H9 (cell line): ENCODE measurements at regions not wholly inside any gene's neighbourhood (a gene's known extent, or its start where the extent isn't known, plus 50 kb on each side); places are given as distances from the start of the nearest gene placed in this dataset.

Source experiments
- DNase-seq: peaks from one replicate; pipeline ENCODE4 v3.0.0-alpha.2; 2017
- H2AFZ ChIP-seq: one replicate; pipeline ENCODE4 v1.6.1; 2013; ENCODE audit warnings: mild to moderate bottlenecking, low read length, control low read depth, moderate library complexity
- H2AK5ac ChIP-seq: 2 replicates; pipeline ENCODE4 v1.6.1; 2013; ENCODE audit warnings: low read length, control low read depth, mixed read lengths; ENCODE audit not compliant: insufficient read length
- H2BK120ac ChIP-seq: one replicate; pipeline ENCODE4 v1.6.1; 2013; ENCODE audit warnings: low read depth, mild to moderate bottlenecking, low read length, control low read depth, inconsistent platforms; ENCODE audit not compliant: poor library complexity, severe bottlenecking
- H2BK12ac ChIP-seq: 2 replicates; pipeline ENCODE4 v1.6.1; 2013; ENCODE audit warnings: low read length, control low read depth, mixed read lengths, low read depth; ENCODE audit not compliant: insufficient read length
- H2BK15ac ChIP-seq: 2 replicates; pipeline ENCODE4 v1.6.1; 2013; ENCODE audit warnings: low read depth, low read length, control low read depth
- H2BK20ac ChIP-seq: one replicate; pipeline ENCODE4 v1.6.1; 2013; ENCODE audit warnings: low read depth, mild to moderate bottlenecking, low read length, control low read depth, inconsistent platforms; ENCODE audit not compliant: poor library complexity, severe bottlenecking
- H2BK5ac ChIP-seq: 2 replicates; pipeline ENCODE4 v1.6.1; 2013; ENCODE audit warnings: low read length, control low read depth, mixed read lengths; ENCODE audit not compliant: insufficient read length
- H3K14ac ChIP-seq: 2 replicates; pipeline ENCODE4 v1.6.1; 2013; ENCODE audit warnings: low read length, control low read depth; ENCODE audit not compliant: insufficient read depth
- H3K18ac ChIP-seq: 2 replicates; pipeline ENCODE4 v1.6.1; 2013; ENCODE audit warnings: low read depth, mild to moderate bottlenecking, mixed read lengths, low read length, control low read depth; ENCODE audit not compliant: insufficient read length
- H3K23ac ChIP-seq: 2 replicates; pipeline ENCODE4 v1.6.1; 2013; ENCODE audit warnings: low read length, control low read depth, mixed read lengths, low read depth; ENCODE audit not compliant: insufficient read length
- H3K23me2 ChIP-seq: 2 replicates; pipeline ENCODE4 v1.6.1; 2013; ENCODE audit warnings: low read depth, mild to moderate bottlenecking, mixed read lengths, low read length, control low read depth; ENCODE audit not compliant: insufficient read length, poor library complexity, severe bottlenecking
- H3K27ac ChIP-seq: 2 replicates; pipeline ENCODE4 v1.5.1; 2013; ENCODE audit warnings: low read length, control low read depth, mixed read lengths, low read depth; ENCODE audit not compliant: insufficient read length
- H3K27me3 ChIP-seq: 2 replicates; pipeline ENCODE4 v1.6.1; 2013; ENCODE audit warnings: low read length, control low read depth, inconsistent platforms; ENCODE audit not compliant: insufficient read depth
- H3K4ac ChIP-seq: 2 replicates; pipeline ENCODE4 v1.6.1; 2013; ENCODE audit warnings: low read depth, mild to moderate bottlenecking, control low read depth, inconsistent platforms, low read length, moderate library complexity
- H3K4me1 ChIP-seq: 2 replicates; pipeline ENCODE4 v1.6.1; 2013; ENCODE audit warnings: low read length, control low read depth, inconsistent platforms; ENCODE audit not compliant: insufficient read depth
- H3K4me2 ChIP-seq: 2 replicates; pipeline ENCODE4 v1.6.1; 2013; ENCODE audit warnings: low read length, control low read depth, mixed read lengths; ENCODE audit not compliant: insufficient read length, insufficient read depth
- H3K56ac ChIP-seq: 2 replicates; pipeline ENCODE4 v1.6.1; 2013; ENCODE audit warnings: low read depth, mild to moderate bottlenecking, mixed read lengths, low read length, control low read depth; ENCODE audit not compliant: insufficient read length
- H3K79me1 ChIP-seq: 2 replicates; pipeline ENCODE4 v1.6.1; 2013; ENCODE audit warnings: low read depth, mild to moderate bottlenecking, moderate library complexity, low read length, control low read depth, inconsistent platforms; ENCODE audit not compliant: insufficient read depth, poor library complexity, severe bottlenecking
- H3K79me2 ChIP-seq: 2 replicates; pipeline ENCODE4 v1.6.1; 2013; ENCODE audit warnings: low read length, control low read depth, inconsistent platforms; ENCODE audit not compliant: insufficient read depth
- H3K9ac ChIP-seq: 2 replicates; pipeline ENCODE4 v1.6.1; 2013; ENCODE audit warnings: low read length, control low read depth, mixed read lengths; ENCODE audit not compliant: insufficient read length; ENCODE audit errors: extremely low read depth
- H3K9me3 ChIP-seq: one replicate; pipeline ENCODE4 v1.6.1; 2013; ENCODE audit warnings: low read depth, low read length, inconsistent platforms; ENCODE audit not compliant: control insufficient read depth
- H3T11ph ChIP-seq: one replicate; pipeline ENCODE4 v1.6.1; 2013; ENCODE audit warnings: mild to moderate bottlenecking, low read length, control low read depth, inconsistent platforms
- H4K20me1 ChIP-seq: one replicate; pipeline ENCODE4 v1.6.1; 2013; ENCODE audit not compliant: control insufficient read depth, insufficient read length, insufficient read depth
- H4K5ac ChIP-seq: 2 replicates; pipeline ENCODE4 v1.6.1; 2013; ENCODE audit warnings: low read depth, mild to moderate bottlenecking, mixed read lengths, low read length, control low read depth; ENCODE audit not compliant: insufficient read length
- H4K8ac ChIP-seq: replicated peaks from 2 replicates; pipeline ENCODE4 v1.6.1; 2013; ENCODE audit warnings: low read length, control low read depth, mixed read lengths, low read depth; ENCODE audit not compliant: insufficient read length
- H4K91ac ChIP-seq: 2 replicates; pipeline ENCODE4 v1.6.1; 2013; ENCODE audit warnings: low read depth, mild to moderate bottlenecking, moderate library complexity, mixed read lengths, low read length, control low read depth; ENCODE audit not compliant: insufficient read length
- H3K27ac Mint-ChIP-seq, 3 experiments: 2 replicates in 2 of 3; 3 replicates in 1 of 3; pipeline ENCODE4 v1.8.0; 2020 to 2021; ENCODE audit warnings: mixed read lengths in 3 of 3, mild to moderate bottlenecking in 1 of 3, moderate library complexity in 1 of 3
- H3K27me3 Mint-ChIP-seq: 2 replicates; pipeline ENCODE4 v1.8.0; 2021; ENCODE audit warnings: low read depth, mild to moderate bottlenecking, moderate library complexity, mixed read lengths
- H3K36me3 Mint-ChIP-seq, 3 experiments: 2 replicates in 2 of 3; 3 replicates in 1 of 3; pipeline ENCODE4 v1.8.0; 2020 to 2021; ENCODE audit warnings: low read depth in 3 of 3, mixed read lengths in 3 of 3; ENCODE audit not compliant: insufficient read depth in 1 of 3
- H3K4me1 Mint-ChIP-seq, 2 experiments: 2 replicates each; pipeline ENCODE4 v1.8.0; 2020; ENCODE audit warnings: mixed read lengths in 2 of 2
- H3K4me3 Mint-ChIP-seq, 2 experiments: 2 replicates in 1 of 2; 3 replicates in 1 of 2; pipeline ENCODE4 v1.8.0; 2020 to 2021; ENCODE audit warnings: mild to moderate bottlenecking in 2 of 2, mixed read lengths in 2 of 2, moderate library complexity in 1 of 2
- H3K9me3 Mint-ChIP-seq, 2 experiments: 2 replicates in 1 of 2; 3 replicates in 1 of 2; pipeline ENCODE4 v1.8.0; 2020; ENCODE audit warnings: mild to moderate bottlenecking in 2 of 2, mixed read lengths in 2 of 2, moderate library complexity in 1 of 2
- WGBS: extraction: QIAGEN DNeasy Blood & Tissue Kit; methylation state at CpG from one replicate; pipeline ENCODE4 v1.1.7; 2013; ENCODE audit warnings: missing lambda C conversion rate, low lambda C conversion rate, mixed read lengths; ENCODE audit not compliant: insufficient read length; ENCODE audit errors: extremely low coverage; 5-methylcytosine and 5-hydroxymethylcytosine counted together
- TF ChIP-seq, protein P1 (sequence below): fragments of 200-600 bp; sonication (generic); conservative IDR thresholded peaks from 3 replicates; pipeline ENCODE4 v1.8.0; 2021; ENCODE audit warnings: antibody characterized with exemption, mild to moderate bottlenecking

DNA sequence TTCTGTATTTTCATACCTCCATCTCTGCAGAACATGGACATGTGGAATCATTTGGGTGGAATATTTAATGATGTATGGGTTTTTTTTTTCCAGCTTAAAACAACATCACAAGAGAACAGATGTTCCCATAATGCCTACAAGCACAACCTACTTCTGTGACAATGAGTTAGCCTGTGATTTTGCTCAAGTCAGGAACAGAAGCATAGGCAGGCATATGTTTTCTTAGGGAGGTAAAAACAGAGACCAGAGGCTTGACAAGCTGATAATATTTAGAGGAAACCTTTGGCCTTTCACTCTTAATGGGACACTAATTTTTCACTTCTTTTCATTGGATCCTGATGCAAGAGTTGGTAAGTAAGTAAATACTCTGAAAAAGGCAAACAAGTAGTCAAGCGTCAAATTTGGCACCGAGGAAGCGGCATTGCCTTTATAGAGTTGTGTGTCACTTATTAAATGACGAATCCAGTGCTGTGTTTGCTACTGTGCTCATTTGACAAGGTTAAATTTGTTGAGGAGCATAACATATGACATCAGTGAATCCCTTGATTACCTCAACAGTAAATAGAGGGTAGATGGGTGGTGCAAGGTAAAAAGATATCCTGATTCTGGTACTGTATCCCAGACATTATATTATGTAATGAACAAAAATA is 66.7 kb upstream of the RBMS3 start:
- peaks cover 5 to 6% of the 10 kb centered on the region in 2 experiments for H3K4me1 Mint-ChIP-seq
- no peak for DNase-seq
- Histone ChIP-seq H4K5ac (no peak overlapping the region), H3K27me3 (no peaks in the 10 kb centered on the region), H4K91ac (no peak overlapping the region), H2BK20ac (no peak overlapping the region), H3K4me1 (no peaks in the 10 kb centered on the region), H2AK5ac (no peak overlapping the region), H2BK12ac (no peak overlapping the region), H3K23ac (no peak overlapping the region), H3K4ac (no peak overlapping the region), H3K4me2 (no peak overlapping the region), H3K18ac (no peak overlapping the region), H3T11ph (no peak overlapping the region), H4K20me1 (no peaks in the 10 kb centered on the region), H3K9me3 (no peaks in the 10 kb centered on the region), H3K14ac (no peak overlapping the region), H3K23me2 (no peaks in the 10 kb centered on the region), H3K9ac (no peak overlapping the region), H3K56ac (no peak overlapping the region), H2BK15ac (no peak overlapping the region), H2BK5ac (no peak overlapping the region), H3K79me2 (no peaks in the 10 kb centered on the region), H2BK120ac (no peak overlapping the region), H2AFZ (no peak overlapping the region), H4K8ac (no peak overlapping the region), H3K79me1 (no peaks in the 10 kb centered on the region), H3K27ac (no peak overlapping the region)
- no peak overlapping the region for H3K27ac Mint-ChIP-seq
- no CpG with 5 or more reads among the region's 4 CpGs for WGBS
- H3K4me3 Mint-ChIP-seq, result no peak overlapping the region
- TF ChIP-seq, protein P1, sequence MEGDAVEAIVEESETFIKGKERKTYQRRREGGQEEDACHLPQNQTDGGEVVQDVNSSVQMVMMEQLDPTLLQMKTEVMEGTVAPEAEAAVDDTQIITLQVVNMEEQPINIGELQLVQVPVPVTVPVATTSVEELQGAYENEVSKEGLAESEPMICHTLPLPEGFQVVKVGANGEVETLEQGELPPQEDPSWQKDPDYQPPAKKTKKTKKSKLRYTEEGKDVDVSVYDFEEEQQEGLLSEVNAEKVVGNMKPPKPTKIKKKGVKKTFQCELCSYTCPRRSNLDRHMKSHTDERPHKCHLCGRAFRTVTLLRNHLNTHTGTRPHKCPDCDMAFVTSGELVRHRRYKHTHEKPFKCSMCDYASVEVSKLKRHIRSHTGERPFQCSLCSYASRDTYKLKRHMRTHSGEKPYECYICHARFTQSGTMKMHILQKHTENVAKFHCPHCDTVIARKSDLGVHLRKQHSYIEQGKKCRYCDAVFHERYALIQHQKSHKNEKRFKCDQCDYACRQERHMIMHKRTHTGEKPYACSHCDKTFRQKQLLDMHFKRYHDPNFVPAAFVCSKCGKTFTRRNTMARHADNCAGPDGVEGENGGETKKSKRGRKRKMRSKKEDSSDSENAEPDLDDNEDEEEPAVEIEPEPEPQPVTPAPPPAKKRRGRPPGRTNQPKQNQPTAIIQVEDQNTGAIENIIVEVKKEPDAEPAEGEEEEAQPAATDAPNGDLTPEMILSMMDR, result no peak
- H3K9me3 Mint-ChIP-seq, result no peaks in the 10 kb centered on the region; a peak in 2 of 5 replicates
- no peaks in the 10 kb centered on the region for H3K36me3 Mint-ChIP-seq
- no peaks in the 10 kb centered on the region for H3K27me3 Mint-ChIP-seq
